Cardiac muscle cell (in vitro differentiated cells and primary cell): ENCODE measurements at regions not wholly inside any gene's neighbourhood (a gene's known extent, or its start where the extent isn't known, plus 50 kb on each side); places are given as distances from the start of the nearest gene placed in this dataset.

Experiments used
- DNase-seq, 2 donors: peaks; one replicate each; pipeline versions ENCODE4 v3.0.0 to v3.0.0-alpha.2; 2010 to 2017; ENCODE audit warnings: low read depth in 1 of 2, low spot score in 1 of 2
- H3K27ac ChIP-seq: fragments of 200-600 bp; sonication (generic); 2 replicates; pipeline ENCODE4 v1.5.1; 2016
- H3K27me3 ChIP-seq: fragments of 200-600 bp; sonication (generic); 2 replicates; pipeline ENCODE4 v1.6.0; 2016; ENCODE audit warnings: control low read depth
- H3K36me3 ChIP-seq: fragments of 200-600 bp; sonication (generic); 2 replicates; pipeline ENCODE4 v1.5.1; 2016; ENCODE audit warnings: control low read depth
- H3K4me1 ChIP-seq: fragments of 200-600 bp; sonication (generic); 2 replicates; pipeline ENCODE4 v1.8.1; 2017; ENCODE audit warnings: low read depth, mild to moderate bottlenecking, mixed run types
- H3K4me3 ChIP-seq: fragments of 200-600 bp; sonication (generic); 2 replicates; pipeline ENCODE4 v1.5.1; 2016; ENCODE audit warnings: mild to moderate bottlenecking
- H3K9me3 ChIP-seq: fragments of 200-600 bp; sonication (generic); 2 replicates; pipeline ENCODE4 v1.5.1; 2017; ENCODE audit warnings: low read depth, mild to moderate bottlenecking, control low read depth
- TF ChIP-seq, protein P1 (sequence below): IDR thresholded peaks from 2 replicates; pipeline ENCODE4 v1.5.1; 2012; ENCODE audit warnings: low read depth, mild to moderate bottlenecking, low read length

DNA sequence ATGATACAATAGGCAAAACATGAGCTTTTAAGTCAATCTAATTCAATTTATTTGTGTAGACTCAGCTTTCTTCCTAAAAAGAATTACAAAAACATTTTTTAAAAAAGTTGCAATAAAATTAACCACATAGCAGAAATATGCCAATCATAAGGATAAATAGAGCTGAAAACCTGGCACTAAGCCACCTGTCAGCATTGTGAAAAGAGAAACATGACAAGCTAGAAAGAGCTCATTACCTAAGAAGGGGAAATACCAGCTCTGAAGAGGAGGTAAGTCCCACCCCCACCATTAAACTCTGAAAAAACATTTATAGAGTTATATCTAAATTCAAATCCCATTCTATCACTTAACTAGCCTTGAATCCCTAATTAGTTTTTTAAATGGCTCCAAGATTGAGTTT is 372.9 kb downstream of the OSTF1 start:
- H3K27ac ChIP-seq, result no peak overlapping the region
- no peaks in the 10 kb centered on the region for H3K36me3 ChIP-seq
- no peaks in the 10 kb centered on the region for H3K4me1 ChIP-seq
- TF ChIP-seq, protein P1, sequence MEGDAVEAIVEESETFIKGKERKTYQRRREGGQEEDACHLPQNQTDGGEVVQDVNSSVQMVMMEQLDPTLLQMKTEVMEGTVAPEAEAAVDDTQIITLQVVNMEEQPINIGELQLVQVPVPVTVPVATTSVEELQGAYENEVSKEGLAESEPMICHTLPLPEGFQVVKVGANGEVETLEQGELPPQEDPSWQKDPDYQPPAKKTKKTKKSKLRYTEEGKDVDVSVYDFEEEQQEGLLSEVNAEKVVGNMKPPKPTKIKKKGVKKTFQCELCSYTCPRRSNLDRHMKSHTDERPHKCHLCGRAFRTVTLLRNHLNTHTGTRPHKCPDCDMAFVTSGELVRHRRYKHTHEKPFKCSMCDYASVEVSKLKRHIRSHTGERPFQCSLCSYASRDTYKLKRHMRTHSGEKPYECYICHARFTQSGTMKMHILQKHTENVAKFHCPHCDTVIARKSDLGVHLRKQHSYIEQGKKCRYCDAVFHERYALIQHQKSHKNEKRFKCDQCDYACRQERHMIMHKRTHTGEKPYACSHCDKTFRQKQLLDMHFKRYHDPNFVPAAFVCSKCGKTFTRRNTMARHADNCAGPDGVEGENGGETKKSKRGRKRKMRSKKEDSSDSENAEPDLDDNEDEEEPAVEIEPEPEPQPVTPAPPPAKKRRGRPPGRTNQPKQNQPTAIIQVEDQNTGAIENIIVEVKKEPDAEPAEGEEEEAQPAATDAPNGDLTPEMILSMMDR, result no peak
- DNase-seq, result no peak
- no peaks in the 10 kb centered on the region for H3K9me3 ChIP-seq
- H3K27me3 ChIP-seq, result no peaks in the 10 kb centered on the region
- H3K4me3 ChIP-seq, result no peak overlapping the region

DNA sequence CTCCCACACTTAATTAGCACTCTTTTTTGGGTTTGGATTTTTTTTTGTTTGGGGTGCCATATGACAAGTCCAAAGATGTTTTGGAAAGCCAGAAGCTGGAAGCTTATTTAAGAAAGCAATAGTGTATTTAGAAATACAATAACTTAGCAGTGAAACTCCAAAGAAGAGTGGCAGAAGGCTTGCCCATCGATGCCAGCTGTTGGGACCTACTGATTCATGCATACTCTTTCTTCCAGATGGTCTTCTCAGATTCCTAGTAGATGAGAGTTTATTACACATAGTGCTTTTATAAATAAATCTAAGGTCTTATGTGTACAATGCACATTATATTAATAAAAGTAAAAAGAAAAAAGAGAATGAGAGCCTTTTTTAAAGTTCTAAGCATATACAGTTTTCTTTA is 374.6 kb downstream of the OSTF1 start:
- Histone ChIP-seq H3K4me3 (no peak overlapping the region), H3K27me3 (no peaks in the 10 kb centered on the region), H3K36me3 (no peaks in the 10 kb centered on the region), H3K9me3 (no peaks in the 10 kb centered on the region), H3K27ac (no peak overlapping the region), H3K4me1 (no peaks in the 10 kb centered on the region)
- no peak for DNase-seq
- TF ChIP-seq, protein P1, result no peak

DNA sequence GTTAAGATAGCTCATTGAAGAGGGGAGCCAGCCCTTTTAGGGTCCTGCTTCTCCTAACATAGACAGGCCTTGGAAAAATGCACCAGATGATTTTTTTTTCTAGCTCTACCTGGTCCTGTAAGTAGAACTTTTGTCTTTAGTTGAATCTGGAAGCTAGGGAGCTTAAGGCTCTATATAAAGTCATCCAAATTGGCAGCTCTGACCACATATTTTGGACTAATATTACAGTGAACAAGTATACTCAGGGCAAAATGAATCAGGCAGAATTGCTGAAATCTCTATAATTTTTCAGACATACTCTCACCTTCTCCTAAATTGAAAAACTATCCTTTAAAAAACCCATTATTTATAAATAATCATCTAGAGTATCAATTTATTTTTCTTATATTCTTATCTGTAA is 375.6 kb downstream of the OSTF1 start:
- Histone ChIP-seq H3K27ac (no peak overlapping the region), H3K4me1 (no peaks in the 10 kb centered on the region), H3K4me3 (no peak overlapping the region), H3K9me3 (no peaks in the 10 kb centered on the region), H3K27me3 (no peaks in the 10 kb centered on the region), H3K36me3 (no peaks in the 10 kb centered on the region)
- TF ChIP-seq, protein P1, result no peak
- no peak for DNase-seq

DNA sequence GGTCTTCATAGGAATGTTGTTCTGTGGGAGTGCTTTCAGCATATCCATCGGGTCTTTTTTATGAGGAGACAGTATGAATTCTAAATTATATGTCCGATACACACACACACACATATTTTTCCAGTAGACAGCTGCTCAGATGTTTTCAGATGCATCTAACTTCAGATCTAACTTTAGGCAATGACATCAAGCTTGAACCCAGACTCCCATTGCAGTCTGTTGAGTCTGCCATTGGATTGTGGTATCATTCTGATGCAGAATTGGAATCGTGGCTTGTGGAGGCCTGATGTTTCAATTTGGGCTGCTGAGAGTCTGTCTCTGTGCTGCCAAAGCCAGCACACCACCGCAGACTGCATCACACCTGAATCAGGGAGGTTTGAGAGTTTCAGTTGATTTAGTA is 376.4 kb downstream of the OSTF1 start:
- Histone ChIP-seq H3K36me3 (no peaks in the 10 kb centered on the region), H3K27me3 (no peaks in the 10 kb centered on the region)

DNA sequence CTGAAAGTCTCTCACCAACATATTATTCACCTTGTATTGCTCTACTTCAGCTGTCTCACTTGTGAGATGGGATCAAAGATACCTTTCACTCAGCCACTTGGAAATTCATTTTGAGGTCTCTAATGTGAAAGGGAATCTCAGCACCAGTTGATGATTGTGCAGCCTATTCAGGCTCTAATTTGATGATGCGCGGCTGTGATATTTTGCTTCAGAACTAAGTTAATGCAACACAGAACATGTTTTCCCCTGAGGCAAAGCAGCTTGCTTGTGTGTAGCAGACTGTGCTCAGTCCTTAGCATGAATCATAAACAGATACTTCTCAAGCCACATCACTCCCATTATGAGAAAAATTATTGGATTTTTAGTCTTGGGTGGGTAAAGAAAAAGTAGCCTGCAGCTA is 378.8 kb downstream of the OSTF1 start:
- no peak for DNase-seq
- Histone ChIP-seq H3K27ac (no peak overlapping the region), H3K4me3 (no peak overlapping the region), H3K36me3 (no peaks in the 10 kb centered on the region), H3K27me3 (no peaks in the 10 kb centered on the region), H3K9me3 (no peaks in the 10 kb centered on the region), H3K4me1 (no peaks in the 10 kb centered on the region)
- TF ChIP-seq, protein P1, result no peak

More for the DNA sequence above, 376.4 kb downstream of the OSTF1 start:
- no peaks in the 10 kb centered on the region for H3K4me1 ChIP-seq
- no peak overlapping the region for H3K27ac ChIP-seq
- no peaks in the 10 kb centered on the region for H3K9me3 ChIP-seq
- no peak for DNase-seq
- H3K4me3 ChIP-seq, result no peak overlapping the region
- TF ChIP-seq, protein P1, result no peak

DNA sequence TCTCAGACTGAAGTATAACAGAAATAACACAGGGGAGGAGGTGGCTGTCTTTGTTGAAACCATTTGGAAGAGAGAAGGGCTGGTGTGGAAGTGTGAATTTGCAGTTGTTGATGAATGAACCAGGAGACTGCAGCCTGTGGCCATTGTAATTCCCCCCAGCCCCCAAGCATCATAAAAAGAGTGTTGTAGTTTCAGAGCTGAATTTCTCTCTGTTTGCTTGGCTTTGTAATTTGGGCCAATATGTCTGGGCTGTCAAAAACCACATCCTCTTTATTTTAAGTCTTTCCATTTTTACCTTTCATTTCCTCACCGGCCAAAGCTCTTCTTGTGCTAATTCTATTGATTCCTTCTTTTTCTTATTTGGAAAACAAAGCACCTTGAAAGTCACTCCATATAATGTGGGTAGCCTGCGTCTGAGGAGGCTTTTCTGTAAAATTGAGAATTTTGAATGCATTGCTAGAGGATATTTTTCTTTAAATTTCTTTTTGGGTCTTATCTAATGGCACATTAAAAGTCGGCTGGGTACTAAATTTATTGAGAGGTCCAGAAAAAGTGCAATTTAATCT is 383.3 kb downstream of the OSTF1 start:
- H3K27me3 ChIP-seq, result no peaks in the 10 kb centered on the region
- H3K36me3 ChIP-seq, result no peaks in the 10 kb centered on the region
- no peak for DNase-seq
- no peaks in the 10 kb centered on the region for H3K4me1 ChIP-seq
- TF ChIP-seq, protein P1, result no peak
- no peak overlapping the region for H3K27ac ChIP-seq
- H3K9me3 ChIP-seq, result no peaks in the 10 kb centered on the region
- no peak overlapping the region for H3K4me3 ChIP-seq
